GM23338 (cell line): ENCODE measurements at regions not wholly inside any gene's neighbourhood (a gene's known extent, or its start where the extent isn't known, plus 50 kb on each side); places are given as distances from the start of the nearest gene placed in this dataset.

Experiments
- ATAC-seq: fragments of 200-7000 bp; cut with Tn5 transposase; 3 replicates; pipeline ENCODE4 v1.9.1; 2020
- DNase-seq: peaks from one replicate; pipeline ENCODE4 v3.0.0-alpha.2; 2015; ENCODE audit warnings: low spot score
- H2AFZ ChIP-seq: fragments of 200-600 bp; sonication (generic); 2 replicates; pipeline ENCODE4 v1.8.0; 2016; ENCODE audit warnings: antibody characterized with exemption, mild to moderate bottlenecking, moderate library complexity
- H3F3A ChIP-seq: fragments of 200-600 bp; sonication (generic); replicated peaks from 2 replicates; pipeline ENCODE4 v1.8.0; 2017; ENCODE audit warnings: antibody characterized with exemption, mixed run types, low read depth
- H3K27ac ChIP-seq: fragments of 200-600 bp; sonication (generic); 2 replicates; pipeline ENCODE4 v1.6.1; 2016; ENCODE audit warnings: low read depth
- H3K27me3 ChIP-seq: fragments of 200-600 bp; sonication (generic); 2 replicates; pipeline ENCODE4 v1.8.0; 2016; ENCODE audit warnings: mild to moderate bottlenecking, mixed run types, moderate library complexity; ENCODE audit not compliant: insufficient read depth
- H3K36me3 ChIP-seq: fragments of 200-600 bp; sonication (generic); 2 replicates; pipeline ENCODE4 v1.8.0; 2016; ENCODE audit warnings: mild to moderate bottlenecking; ENCODE audit not compliant: insufficient read depth
- H3K4me1 ChIP-seq: fragments of 200-600 bp; sonication (generic); 2 replicates; pipeline ENCODE4 v1.8.0; 2016; ENCODE audit warnings: mild to moderate bottlenecking, moderate library complexity; ENCODE audit not compliant: insufficient read depth
- H3K4me2 ChIP-seq: fragments of 200-600 bp; sonication (generic); 2 replicates; pipeline ENCODE4 v1.7.1; 2017; ENCODE audit warnings: mixed run types
- H3K4me3 ChIP-seq: fragments of 200-600 bp; sonication (generic); 2 replicates; pipeline ENCODE4 v1.6.1; 2016; ENCODE audit warnings: mixed run types
- H3K79me2 ChIP-seq: fragments of 200-600 bp; sonication (generic); replicated peaks from 2 replicates; pipeline ENCODE4 v1.8.0; 2017; ENCODE audit warnings: mild to moderate bottlenecking; ENCODE audit not compliant: insufficient read depth
- H3K9me2 ChIP-seq: fragments of 200-600 bp; sonication (generic); 2 replicates; pipeline ENCODE4 v1.8.0; 2017; ENCODE audit not compliant: insufficient read depth
- H4K20me1 ChIP-seq: fragments of 200-600 bp; sonication (generic); replicated peaks from 2 replicates; pipeline ENCODE4 v1.8.0; 2017; ENCODE audit warnings: mild to moderate bottlenecking; ENCODE audit not compliant: insufficient read depth
- H3K27ac Mint-ChIP-seq: 2 replicates; pipeline ENCODE4 v1.8.0; 2020; ENCODE audit warnings: inconsistent platforms, mild to moderate bottlenecking, moderate library complexity, mixed read lengths
- H3K27me3 Mint-ChIP-seq: 3 replicates; pipeline ENCODE4 v1.8.0; 2022; ENCODE audit warnings: low read depth, mild to moderate bottlenecking, moderate library complexity, mixed read lengths, inconsistent platforms; ENCODE audit not compliant: insufficient read depth, poor library complexity
- H3K36me3 Mint-ChIP-seq: 3 replicates; pipeline ENCODE4 v1.8.0; 2021; ENCODE audit warnings: low read depth, mild to moderate bottlenecking, inconsistent platforms, moderate library complexity, mixed read lengths
- H3K4me1 Mint-ChIP-seq: 3 replicates; pipeline ENCODE4 v1.8.0; 2020; ENCODE audit warnings: mild to moderate bottlenecking, inconsistent platforms, mixed read lengths
- H3K4me3 Mint-ChIP-seq: 3 replicates; pipeline ENCODE4 v1.8.0; 2021; ENCODE audit warnings: moderate library complexity, mild to moderate bottlenecking, inconsistent platforms, mixed read lengths
- H3K9me3 Mint-ChIP-seq: 3 replicates; pipeline ENCODE4 v1.8.0; 2020; ENCODE audit warnings: moderate library complexity, mild to moderate bottlenecking, inconsistent platforms, mixed read lengths
- CREB1 ChIP-seq: fragments of 250-450 bp; sonication (Bioruptor Pico); IDR thresholded peaks from 2 replicates; pipeline ENCODE4 v1.5.0; 2020; ENCODE audit warnings: low read depth, mild to moderate bottlenecking, moderate library complexity
- EZH2 ChIP-seq: fragments of 200-600 bp; sonication (generic); IDR thresholded peaks from one replicate; pipeline ENCODE4 v1.8.0; 2017; ENCODE audit warnings: antibody characterized with exemption, mild to moderate bottlenecking, low read depth; ENCODE audit not compliant: unreplicated experiment
- EZH2phosphoT487 ChIP-seq: fragments of 200-600 bp; sonication (generic); IDR thresholded peaks from one replicate; pipeline ENCODE4 v1.8.1; 2018; ENCODE audit warnings: antibody characterized with exemption; ENCODE audit not compliant: unreplicated experiment
- JUNB ChIP-seq: IDR thresholded peaks from one replicate; pipeline ENCODE4 v1.6.1; 2016; ENCODE audit warnings: antibody characterized with exemption; ENCODE audit not compliant: unreplicated experiment
- NANOG ChIP-seq: IDR thresholded peaks from 2 replicates; pipeline ENCODE4 v1.6.1; 2016; ENCODE audit warnings: antibody characterized with exemption, borderline replicate concordance
- POLR2AphosphoS5 ChIP-seq: IDR thresholded peaks from 2 replicates; pipeline ENCODE4 v1.6.1; 2016; ENCODE audit warnings: antibody characterized with exemption, low read depth
- STAT1 ChIP-seq: IDR thresholded peaks from one replicate; pipeline ENCODE4 v1.6.1; 2016; ENCODE audit warnings: antibody characterized with exemption; ENCODE audit not compliant: unreplicated experiment
- ZNF331 ChIP-seq: fragments of 250-450 bp; sonication (Bioruptor Pico); IDR thresholded peaks from 2 replicates; pipeline ENCODE4 v1.5.0; 2020; ENCODE audit warnings: low read depth, mild to moderate bottlenecking, moderate library complexity
- TF ChIP-seq, protein P1 (sequence below), 2 experiments: fragments of 200-600 bp in 1 of 2; sonication (generic) in 1 of 2; conservative IDR thresholded peaks; 2 replicates each; pipeline versions ENCODE4 v1.5.1 to v1.6.1; 2016 to 2017; ENCODE audit warnings: antibody characterized with exemption in 2 of 2, low read depth in 2 of 2, mild to moderate bottlenecking in 2 of 2, moderate library complexity in 1 of 2
- TF ChIP-seq, protein P2 (sequence below): IDR thresholded peaks from 2 replicates; pipeline ENCODE4 v1.6.1; 2016; ENCODE audit warnings: antibody characterized with exemption
- TF ChIP-seq, protein P3 (sequence below): IDR thresholded peaks from one replicate; pipeline ENCODE4 v1.6.1; 2018; ENCODE audit warnings: antibody characterized with exemption; ENCODE audit not compliant: unreplicated experiment

DNA sequence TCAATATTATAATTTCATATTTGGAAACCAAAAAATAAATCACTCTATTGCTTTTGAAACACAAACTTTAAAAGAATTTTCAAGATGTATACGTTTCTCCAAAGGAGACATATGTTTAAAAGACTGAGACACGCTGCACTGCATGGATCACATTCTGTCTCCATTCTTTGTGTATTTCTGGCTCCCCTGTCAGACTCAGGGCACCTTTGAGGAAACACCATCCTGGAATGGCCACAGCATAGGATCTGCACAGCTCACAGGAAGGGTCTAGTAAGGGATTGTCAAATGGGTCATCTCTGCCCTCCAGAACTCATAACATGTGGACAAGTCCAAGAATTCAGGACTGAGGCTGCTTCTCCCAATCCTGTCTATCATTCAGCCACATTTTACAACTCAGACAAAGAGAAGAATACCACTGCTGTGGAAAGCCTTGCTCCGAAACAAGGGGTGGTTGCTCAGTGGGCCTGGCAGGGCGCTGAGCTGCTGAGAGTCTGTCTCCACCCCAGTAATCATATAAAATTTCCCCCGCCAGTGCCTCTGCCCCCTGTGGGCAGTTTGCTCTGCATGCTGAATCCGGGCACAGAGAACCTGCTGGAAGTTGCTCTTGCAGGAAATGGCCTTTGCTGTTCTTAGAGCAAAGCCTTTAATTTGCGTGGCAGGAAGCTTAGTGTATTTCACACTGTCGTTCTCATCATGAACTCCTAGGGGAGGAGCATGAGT is 85.3 kb upstream of the KLHL29 start (continued):
- TF ChIP-seq, protein P1, sequence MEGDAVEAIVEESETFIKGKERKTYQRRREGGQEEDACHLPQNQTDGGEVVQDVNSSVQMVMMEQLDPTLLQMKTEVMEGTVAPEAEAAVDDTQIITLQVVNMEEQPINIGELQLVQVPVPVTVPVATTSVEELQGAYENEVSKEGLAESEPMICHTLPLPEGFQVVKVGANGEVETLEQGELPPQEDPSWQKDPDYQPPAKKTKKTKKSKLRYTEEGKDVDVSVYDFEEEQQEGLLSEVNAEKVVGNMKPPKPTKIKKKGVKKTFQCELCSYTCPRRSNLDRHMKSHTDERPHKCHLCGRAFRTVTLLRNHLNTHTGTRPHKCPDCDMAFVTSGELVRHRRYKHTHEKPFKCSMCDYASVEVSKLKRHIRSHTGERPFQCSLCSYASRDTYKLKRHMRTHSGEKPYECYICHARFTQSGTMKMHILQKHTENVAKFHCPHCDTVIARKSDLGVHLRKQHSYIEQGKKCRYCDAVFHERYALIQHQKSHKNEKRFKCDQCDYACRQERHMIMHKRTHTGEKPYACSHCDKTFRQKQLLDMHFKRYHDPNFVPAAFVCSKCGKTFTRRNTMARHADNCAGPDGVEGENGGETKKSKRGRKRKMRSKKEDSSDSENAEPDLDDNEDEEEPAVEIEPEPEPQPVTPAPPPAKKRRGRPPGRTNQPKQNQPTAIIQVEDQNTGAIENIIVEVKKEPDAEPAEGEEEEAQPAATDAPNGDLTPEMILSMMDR (conservative IDR thresholded peaks at IDR 0.05; ENCODE audit: low read depth in 2 of 2): no peak; a peak in 1 of 4 replicates

DNA sequence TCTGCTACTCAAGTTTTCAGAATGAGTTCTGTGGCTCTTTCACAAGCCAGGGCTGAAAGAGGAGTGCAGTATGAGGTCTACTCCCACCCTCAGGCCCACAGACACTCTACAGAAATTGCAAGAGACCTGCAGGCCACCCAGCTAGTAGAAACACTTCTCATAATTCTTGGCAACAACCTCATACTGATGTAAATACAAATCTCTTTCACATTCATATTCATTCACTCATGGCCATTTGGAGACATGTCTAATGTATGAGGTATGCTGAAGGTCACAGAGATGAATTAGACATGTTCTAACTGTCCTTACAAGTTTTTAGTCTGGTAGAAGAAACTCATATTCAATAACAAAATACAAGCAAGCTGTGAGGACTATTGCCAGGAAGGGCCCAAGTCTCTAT is 83.8 kb upstream of the KLHL29 start:
- peaks cover 3% of the 10 kb centered on the region; the same call in 1 of the 2 replicates for H3K4me1 ChIP-seq
- no peaks in the 10 kb centered on the region for H3K79me2 ChIP-seq
- Mint-ChIP-seq H3K36me3 (no peaks in the 10 kb centered on the region), H3K9me3 (no peaks in the 10 kb centered on the region), H3K27ac (no peak overlapping the region), H3K4me3 (no peak overlapping the region), H3K4me1 (no peaks in the 10 kb centered on the region; the same call in 1 of the 3 replicates), H3K27me3 (peaks cover 3% of the 10 kb centered on the region)
- H3K4me2 ChIP-seq: no peak overlapping the region
- DNase-seq (no peak), ATAC-seq (no peak)
- no peak overlapping the region for H3K4me3 ChIP-seq
- H3K9me2 ChIP-seq: peaks cover 14% of the 10 kb centered on the region; the same call in 1 of the 2 replicates
- no peaks in the 10 kb centered on the region for H3F3A ChIP-seq
- H3K27ac ChIP-seq: no peak overlapping the region
- H4K20me1 ChIP-seq: no peaks in the 10 kb centered on the region
- no peaks in the 10 kb centered on the region for H3K27me3 ChIP-seq
- no peak overlapping the region for H2AFZ ChIP-seq
- H3K36me3 ChIP-seq: no peaks in the 10 kb centered on the region
- TF ChIP-seq, protein P1 (conservative IDR thresholded peaks at IDR 0.05; ENCODE audit: low read depth in 2 of 2): no peak
- TF ChIP-seq STAT1 (no peak), POLR2AphosphoS5 (no peak), JUNB (no peak), CREB1 (CRISPR knock-in tag) (no peak), NANOG (no peak), ZNF331 (CRISPR knock-in tag) (no peak), EZH2phosphoT487 (no peak), EZH2 (no peak)
- TF ChIP-seq, protein P2, sequence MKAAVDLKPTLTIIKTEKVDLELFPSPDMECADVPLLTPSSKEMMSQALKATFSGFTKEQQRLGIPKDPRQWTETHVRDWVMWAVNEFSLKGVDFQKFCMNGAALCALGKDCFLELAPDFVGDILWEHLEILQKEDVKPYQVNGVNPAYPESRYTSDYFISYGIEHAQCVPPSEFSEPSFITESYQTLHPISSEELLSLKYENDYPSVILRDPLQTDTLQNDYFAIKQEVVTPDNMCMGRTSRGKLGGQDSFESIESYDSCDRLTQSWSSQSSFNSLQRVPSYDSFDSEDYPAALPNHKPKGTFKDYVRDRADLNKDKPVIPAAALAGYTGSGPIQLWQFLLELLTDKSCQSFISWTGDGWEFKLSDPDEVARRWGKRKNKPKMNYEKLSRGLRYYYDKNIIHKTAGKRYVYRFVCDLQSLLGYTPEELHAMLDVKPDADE: no peak
- TF ChIP-seq, protein P3, sequence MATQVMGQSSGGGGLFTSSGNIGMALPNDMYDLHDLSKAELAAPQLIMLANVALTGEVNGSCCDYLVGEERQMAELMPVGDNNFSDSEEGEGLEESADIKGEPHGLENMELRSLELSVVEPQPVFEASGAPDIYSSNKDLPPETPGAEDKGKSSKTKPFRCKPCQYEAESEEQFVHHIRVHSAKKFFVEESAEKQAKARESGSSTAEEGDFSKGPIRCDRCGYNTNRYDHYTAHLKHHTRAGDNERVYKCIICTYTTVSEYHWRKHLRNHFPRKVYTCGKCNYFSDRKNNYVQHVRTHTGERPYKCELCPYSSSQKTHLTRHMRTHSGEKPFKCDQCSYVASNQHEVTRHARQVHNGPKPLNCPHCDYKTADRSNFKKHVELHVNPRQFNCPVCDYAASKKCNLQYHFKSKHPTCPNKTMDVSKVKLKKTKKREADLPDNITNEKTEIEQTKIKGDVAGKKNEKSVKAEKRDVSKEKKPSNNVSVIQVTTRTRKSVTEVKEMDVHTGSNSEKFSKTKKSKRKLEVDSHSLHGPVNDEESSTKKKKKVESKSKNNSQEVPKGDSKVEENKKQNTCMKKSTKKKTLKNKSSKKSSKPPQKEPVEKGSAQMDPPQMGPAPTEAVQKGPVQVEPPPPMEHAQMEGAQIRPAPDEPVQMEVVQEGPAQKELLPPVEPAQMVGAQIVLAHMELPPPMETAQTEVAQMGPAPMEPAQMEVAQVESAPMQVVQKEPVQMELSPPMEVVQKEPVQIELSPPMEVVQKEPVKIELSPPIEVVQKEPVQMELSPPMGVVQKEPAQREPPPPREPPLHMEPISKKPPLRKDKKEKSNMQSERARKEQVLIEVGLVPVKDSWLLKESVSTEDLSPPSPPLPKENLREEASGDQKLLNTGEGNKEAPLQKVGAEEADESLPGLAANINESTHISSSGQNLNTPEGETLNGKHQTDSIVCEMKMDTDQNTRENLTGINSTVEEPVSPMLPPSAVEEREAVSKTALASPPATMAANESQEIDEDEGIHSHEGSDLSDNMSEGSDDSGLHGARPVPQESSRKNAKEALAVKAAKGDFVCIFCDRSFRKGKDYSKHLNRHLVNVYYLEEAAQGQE: no peak
